H9 (cell line): ENCODE measurements at regions not wholly inside any gene's neighbourhood (a gene's known extent, or its start where the extent isn't known, plus 50 kb on each side); places are given as distances from the start of the nearest gene placed in this dataset.
A peak's percentile ranks its signal among the peaks of the same experiment; 100 is the strongest.

Experiments
- DNase-seq: peaks from one replicate; pipeline ENCODE4 v3.0.0-alpha.2; 2017
- H2AFZ ChIP-seq: one replicate; pipeline ENCODE4 v1.6.1; 2013; ENCODE audit warnings: mild to moderate bottlenecking, low read length, control low read depth, moderate library complexity
- H2AK5ac ChIP-seq: 2 replicates; pipeline ENCODE4 v1.6.1; 2013; ENCODE audit warnings: low read length, control low read depth, mixed read lengths; ENCODE audit not compliant: insufficient read length
- H2BK120ac ChIP-seq: one replicate; pipeline ENCODE4 v1.6.1; 2013; ENCODE audit warnings: low read depth, mild to moderate bottlenecking, low read length, control low read depth, inconsistent platforms; ENCODE audit not compliant: poor library complexity, severe bottlenecking
- H2BK12ac ChIP-seq: 2 replicates; pipeline ENCODE4 v1.6.1; 2013; ENCODE audit warnings: low read length, control low read depth, mixed read lengths, low read depth; ENCODE audit not compliant: insufficient read length
- H2BK15ac ChIP-seq: 2 replicates; pipeline ENCODE4 v1.6.1; 2013; ENCODE audit warnings: low read depth, low read length, control low read depth
- H2BK20ac ChIP-seq: one replicate; pipeline ENCODE4 v1.6.1; 2013; ENCODE audit warnings: low read depth, mild to moderate bottlenecking, low read length, control low read depth, inconsistent platforms; ENCODE audit not compliant: poor library complexity, severe bottlenecking
- H2BK5ac ChIP-seq: 2 replicates; pipeline ENCODE4 v1.6.1; 2013; ENCODE audit warnings: low read length, control low read depth, mixed read lengths; ENCODE audit not compliant: insufficient read length
- H3K14ac ChIP-seq: 2 replicates; pipeline ENCODE4 v1.6.1; 2013; ENCODE audit warnings: low read length, control low read depth; ENCODE audit not compliant: insufficient read depth
- H3K18ac ChIP-seq: 2 replicates; pipeline ENCODE4 v1.6.1; 2013; ENCODE audit warnings: low read depth, mild to moderate bottlenecking, mixed read lengths, low read length, control low read depth; ENCODE audit not compliant: insufficient read length
- H3K23ac ChIP-seq: 2 replicates; pipeline ENCODE4 v1.6.1; 2013; ENCODE audit warnings: low read length, control low read depth, mixed read lengths, low read depth; ENCODE audit not compliant: insufficient read length
- H3K23me2 ChIP-seq: 2 replicates; pipeline ENCODE4 v1.6.1; 2013; ENCODE audit warnings: low read depth, mild to moderate bottlenecking, mixed read lengths, low read length, control low read depth; ENCODE audit not compliant: insufficient read length, poor library complexity, severe bottlenecking
- H3K27ac ChIP-seq: 2 replicates; pipeline ENCODE4 v1.5.1; 2013; ENCODE audit warnings: low read length, control low read depth, mixed read lengths, low read depth; ENCODE audit not compliant: insufficient read length
- H3K27me3 ChIP-seq: 2 replicates; pipeline ENCODE4 v1.6.1; 2013; ENCODE audit warnings: low read length, control low read depth, inconsistent platforms; ENCODE audit not compliant: insufficient read depth
- H3K4ac ChIP-seq: 2 replicates; pipeline ENCODE4 v1.6.1; 2013; ENCODE audit warnings: low read depth, mild to moderate bottlenecking, control low read depth, inconsistent platforms, low read length, moderate library complexity
- H3K4me1 ChIP-seq: 2 replicates; pipeline ENCODE4 v1.6.1; 2013; ENCODE audit warnings: low read length, control low read depth, inconsistent platforms; ENCODE audit not compliant: insufficient read depth
- H3K4me2 ChIP-seq: 2 replicates; pipeline ENCODE4 v1.6.1; 2013; ENCODE audit warnings: low read length, control low read depth, mixed read lengths; ENCODE audit not compliant: insufficient read length, insufficient read depth
- H3K56ac ChIP-seq: 2 replicates; pipeline ENCODE4 v1.6.1; 2013; ENCODE audit warnings: low read depth, mild to moderate bottlenecking, mixed read lengths, low read length, control low read depth; ENCODE audit not compliant: insufficient read length
- H3K79me1 ChIP-seq: 2 replicates; pipeline ENCODE4 v1.6.1; 2013; ENCODE audit warnings: low read depth, mild to moderate bottlenecking, moderate library complexity, low read length, control low read depth, inconsistent platforms; ENCODE audit not compliant: insufficient read depth, poor library complexity, severe bottlenecking
- H3K79me2 ChIP-seq: 2 replicates; pipeline ENCODE4 v1.6.1; 2013; ENCODE audit warnings: low read length, control low read depth, inconsistent platforms; ENCODE audit not compliant: insufficient read depth
- H3K9ac ChIP-seq: 2 replicates; pipeline ENCODE4 v1.6.1; 2013; ENCODE audit warnings: low read length, control low read depth, mixed read lengths; ENCODE audit not compliant: insufficient read length; ENCODE audit errors: extremely low read depth
- H3K9me3 ChIP-seq: one replicate; pipeline ENCODE4 v1.6.1; 2013; ENCODE audit warnings: low read depth, low read length, inconsistent platforms; ENCODE audit not compliant: control insufficient read depth
- H3T11ph ChIP-seq: one replicate; pipeline ENCODE4 v1.6.1; 2013; ENCODE audit warnings: mild to moderate bottlenecking, low read length, control low read depth, inconsistent platforms
- H4K20me1 ChIP-seq: one replicate; pipeline ENCODE4 v1.6.1; 2013; ENCODE audit not compliant: control insufficient read depth, insufficient read length, insufficient read depth
- H4K5ac ChIP-seq: 2 replicates; pipeline ENCODE4 v1.6.1; 2013; ENCODE audit warnings: low read depth, mild to moderate bottlenecking, mixed read lengths, low read length, control low read depth; ENCODE audit not compliant: insufficient read length
- H4K8ac ChIP-seq: replicated peaks from 2 replicates; pipeline ENCODE4 v1.6.1; 2013; ENCODE audit warnings: low read length, control low read depth, mixed read lengths, low read depth; ENCODE audit not compliant: insufficient read length
- H4K91ac ChIP-seq: 2 replicates; pipeline ENCODE4 v1.6.1; 2013; ENCODE audit warnings: low read depth, mild to moderate bottlenecking, moderate library complexity, mixed read lengths, low read length, control low read depth; ENCODE audit not compliant: insufficient read length
- H3K27ac Mint-ChIP-seq, 3 experiments: 2 replicates in 2 of 3; 3 replicates in 1 of 3; pipeline ENCODE4 v1.8.0; 2020 to 2021; ENCODE audit warnings: mixed read lengths in 3 of 3, mild to moderate bottlenecking in 1 of 3, moderate library complexity in 1 of 3
- H3K27me3 Mint-ChIP-seq: 2 replicates; pipeline ENCODE4 v1.8.0; 2021; ENCODE audit warnings: low read depth, mild to moderate bottlenecking, moderate library complexity, mixed read lengths
- H3K36me3 Mint-ChIP-seq, 3 experiments: 2 replicates in 2 of 3; 3 replicates in 1 of 3; pipeline ENCODE4 v1.8.0; 2020 to 2021; ENCODE audit warnings: low read depth in 3 of 3, mixed read lengths in 3 of 3; ENCODE audit not compliant: insufficient read depth in 1 of 3
- H3K4me1 Mint-ChIP-seq, 2 experiments: 2 replicates each; pipeline ENCODE4 v1.8.0; 2020; ENCODE audit warnings: mixed read lengths in 2 of 2
- H3K4me3 Mint-ChIP-seq, 2 experiments: 2 replicates in 1 of 2; 3 replicates in 1 of 2; pipeline ENCODE4 v1.8.0; 2020 to 2021; ENCODE audit warnings: mild to moderate bottlenecking in 2 of 2, mixed read lengths in 2 of 2, moderate library complexity in 1 of 2
- H3K9me3 Mint-ChIP-seq, 2 experiments: 2 replicates in 1 of 2; 3 replicates in 1 of 2; pipeline ENCODE4 v1.8.0; 2020; ENCODE audit warnings: mild to moderate bottlenecking in 2 of 2, mixed read lengths in 2 of 2, moderate library complexity in 1 of 2
- CTCF ChIP-seq: fragments of 200-600 bp; sonication (generic); conservative IDR thresholded peaks from 3 replicates; pipeline ENCODE4 v1.8.0; 2021; ENCODE audit warnings: antibody characterized with exemption, mild to moderate bottlenecking
- WGBS: extraction: QIAGEN DNeasy Blood & Tissue Kit; methylation state at CpG from one replicate; pipeline ENCODE4 v1.1.7; 2013; ENCODE audit warnings: missing lambda C conversion rate, low lambda C conversion rate, mixed read lengths; ENCODE audit not compliant: insufficient read length; ENCODE audit errors: extremely low coverage; 5-methylcytosine and 5-hydroxymethylcytosine counted together

GRCh38 chr15:20348291-20348899 lies 193.2 kb downstream of the GOLGA6L6 start:
- Histone ChIP-seq H3T11ph (no peak overlapping the region), H2BK15ac (no peak overlapping the region), H3K27ac (no peak overlapping the region), H3K79me1 (no peaks in the 10 kb centered on the region), H3K4ac (no peak overlapping the region), H3K23ac (no peak overlapping the region), H3K79me2 (no peaks in the 10 kb centered on the region), H2BK20ac (no peak overlapping the region), H4K5ac (no peak overlapping the region), H2BK12ac (no peak overlapping the region), H3K9me3 (peaks cover 96% of the 10 kb centered on the region), H2BK5ac (no peak overlapping the region), H2BK120ac (no peak overlapping the region), H3K14ac (no peak overlapping the region), H4K91ac (no peak overlapping the region), H2AFZ (no peak overlapping the region), H3K56ac (no peak overlapping the region), H2AK5ac (no peak overlapping the region), H3K9ac (no peak overlapping the region), H4K20me1 (no peaks in the 10 kb centered on the region), H3K27me3 (no peaks in the 10 kb centered on the region), H3K23me2 (no peaks in the 10 kb centered on the region), H4K8ac (no peak overlapping the region), H3K18ac (no peak overlapping the region), H3K4me1 (no peaks in the 10 kb centered on the region), H3K4me2 (no peak overlapping the region)
- WGBS = no CpG with 5 or more reads among the region's 13 CpGs
- H3K4me3 Mint-ChIP-seq = no peak overlapping the region
- H3K27me3 Mint-ChIP-seq = peaks cover 19% of the 10 kb centered on the region
- no peak for TF ChIP-seq CTCF
- peak; percentile 23 for DNase-seq
- H3K27ac Mint-ChIP-seq = no peak overlapping the region
- H3K9me3 Mint-ChIP-seq = no peaks in the 10 kb centered on the region
- no peaks in the 10 kb centered on the region for H3K4me1 Mint-ChIP-seq
- peaks cover 27 to 38% (median 32%) of the 10 kb centered on the region in 3 experiments for H3K36me3 Mint-ChIP-seq
